ENCODE measurements at regions not wholly inside any gene's neighbourhood (a gene's known extent, or its start where the extent isn't known, plus 50 kb on each side); places are given as distances from the start of the nearest gene placed in this dataset.
"Not testable (repeated sequence)": the region's sequence is repeated elsewhere in the genome, so short reads cannot be mapped to it uniquely, and the experiment has no call there.

DNA sequence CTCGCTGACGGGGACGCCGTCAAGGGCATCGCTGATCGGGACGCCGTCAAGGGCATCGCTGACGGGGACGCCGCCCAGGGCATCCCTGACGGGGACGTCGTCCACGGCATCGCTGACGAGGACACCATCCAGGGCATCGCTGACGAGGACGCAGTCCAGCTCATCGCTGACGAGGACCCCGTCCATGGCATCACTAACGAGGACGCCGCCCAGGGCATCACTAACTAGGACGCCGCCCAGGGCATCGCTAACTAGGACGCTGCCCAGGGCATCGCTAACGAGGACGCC is 945.2 kb downstream of the TUBA3C start:
- H3K4me3 ChIP-seq (ENCODE audit: low read length): no peak overlapping the region
- H3K27me3 ChIP-seq (ENCODE audit: insufficient read depth, low read length): no peaks in the 10 kb centered on the region
- H3K9ac ChIP-seq (ENCODE audit: low read depth, low read length): no peak overlapping the region
- no peak overlapping the region for H3K27ac ChIP-seq (ENCODE audit: low read depth, low read length)
- 95% methylated on average over 34 of the region's 34 CpGs for WGBS
- H3K9me3 ChIP-seq (ENCODE audit: insufficient read depth, low read depth, low read length): peaks cover 79% of the 10 kb centered on the region
- no peaks in the 10 kb centered on the region for H3K4me1 ChIP-seq (ENCODE audit: insufficient read depth, low read length)
- H3K36me3 ChIP-seq (ENCODE audit: insufficient read depth, low read length): no peaks in the 10 kb centered on the region

DNA sequence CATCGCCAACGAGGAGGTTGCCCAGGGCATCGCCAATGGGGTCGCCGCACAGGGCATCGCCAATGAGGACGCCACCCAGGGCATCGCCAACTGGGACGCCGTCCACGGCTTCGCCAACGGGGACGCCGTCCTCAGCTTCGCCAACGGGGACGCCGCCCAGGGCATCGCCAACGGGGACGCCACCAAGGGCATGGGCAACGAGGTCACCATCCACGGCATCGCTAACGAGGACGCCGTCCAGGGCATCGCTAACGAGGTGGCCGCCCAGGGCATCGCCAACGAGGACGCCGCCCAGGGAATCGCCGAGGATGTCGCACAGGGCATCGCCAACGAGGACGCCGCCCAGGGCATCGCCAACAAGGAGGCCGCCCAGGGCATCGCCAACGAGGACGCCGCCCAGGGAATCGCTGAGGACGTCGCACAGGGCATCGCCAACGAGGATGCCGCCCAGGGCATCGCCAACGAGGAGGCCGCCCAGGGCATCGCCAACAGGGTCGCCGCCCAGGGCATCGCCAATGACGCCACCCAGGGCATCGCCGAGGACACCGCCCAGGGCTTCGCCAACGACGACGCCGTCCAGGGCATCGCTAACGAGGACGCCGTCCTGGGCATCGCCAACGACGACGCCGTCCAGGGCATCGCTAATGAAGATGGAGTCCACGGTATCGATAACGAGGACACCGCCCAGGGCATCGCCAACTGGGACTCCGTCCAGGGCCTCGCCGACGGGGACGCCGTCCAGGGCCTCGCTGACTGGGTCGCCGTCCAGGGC is 945.7 kb downstream of the TUBA3C start:
- WGBS: 95% methylated on average over 94 of the region's 94 CpGs
- H3K9ac ChIP-seq (ENCODE audit: low read depth, low read length): no peak overlapping the region
- no peaks in the 10 kb centered on the region for H3K27me3 ChIP-seq (ENCODE audit: insufficient read depth, low read length)
- H3K27ac ChIP-seq (ENCODE audit: low read depth, low read length): no peak overlapping the region
- H3K36me3 ChIP-seq (ENCODE audit: insufficient read depth, low read length): no peaks in the 10 kb centered on the region
- H3K4me1 ChIP-seq (ENCODE audit: insufficient read depth, low read length): no peaks in the 10 kb centered on the region
- H3K9me3 ChIP-seq (ENCODE audit: insufficient read depth, low read depth, low read length): peaks cover 77% of the 10 kb centered on the region
- H3K4me3 ChIP-seq (ENCODE audit: low read length): no peak overlapping the region

DNA sequence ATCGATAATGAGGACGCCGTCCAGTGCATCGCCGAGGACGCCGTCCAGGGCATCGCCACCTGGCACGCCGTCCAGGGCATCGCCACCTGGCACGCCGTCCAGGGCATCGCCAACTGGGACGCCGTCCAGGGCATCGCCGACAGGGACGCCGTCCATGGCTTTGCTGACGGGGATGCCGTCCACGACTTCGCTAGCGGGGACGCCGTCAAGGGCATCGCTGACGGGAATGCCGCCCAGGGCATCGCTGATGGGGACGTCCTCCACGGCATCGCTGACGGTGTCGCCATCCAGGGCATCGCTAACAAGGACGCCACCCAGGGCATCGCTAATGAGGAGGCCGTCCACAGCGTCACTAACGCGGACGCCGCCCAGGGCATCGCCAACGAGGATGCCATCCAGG is 946.5 kb downstream of the TUBA3C start:
- Histone ChIP-seq H3K4me1 (ENCODE audit: insufficient read depth, low read length) (no peaks in the 10 kb centered on the region), H3K36me3 (ENCODE audit: insufficient read depth, low read length) (no peaks in the 10 kb centered on the region), H3K27ac (ENCODE audit: low read depth, low read length) (no peak overlapping the region), H3K9ac (ENCODE audit: low read depth, low read length) (no peak overlapping the region), H3K27me3 (ENCODE audit: insufficient read depth, low read length) (no peaks in the 10 kb centered on the region), H3K9me3 (ENCODE audit: insufficient read depth, low read depth, low read length) (peaks cover 76% of the 10 kb centered on the region), H3K4me3 (ENCODE audit: low read length) (no peak overlapping the region)
- 97% methylated on average over 47 of the region's 47 CpGs for WGBS

DNA sequence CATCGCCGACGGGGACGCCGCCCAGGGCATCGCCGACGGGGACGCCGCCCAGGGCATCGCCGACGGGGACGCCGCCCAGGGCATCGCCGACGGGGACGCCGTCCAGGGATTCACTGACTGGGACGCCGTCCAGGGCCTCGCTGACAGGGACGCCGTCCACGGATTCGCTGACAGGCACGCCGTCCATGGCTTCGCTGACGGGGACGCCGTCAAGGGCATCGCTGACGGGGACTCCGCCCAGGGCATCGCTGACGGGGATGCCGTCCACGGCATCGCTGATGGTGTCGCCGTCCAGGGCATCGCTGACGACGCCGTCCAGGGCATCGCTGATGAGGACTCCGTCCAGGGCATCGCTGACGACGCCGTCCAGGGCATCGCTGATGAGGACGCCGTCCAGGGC is 947.2 kb downstream of the TUBA3C start:
- H3K9me3 ChIP-seq (ENCODE audit: insufficient read depth, low read depth, low read length): peaks cover 72% of the 10 kb centered on the region
- H3K4me1 ChIP-seq (ENCODE audit: insufficient read depth, low read length); H3K4me3 ChIP-seq (ENCODE audit: low read length); H3K36me3 ChIP-seq (ENCODE audit: insufficient read depth, low read length); H3K27ac ChIP-seq (ENCODE audit: low read depth, low read length); H3K9ac ChIP-seq (ENCODE audit: low read depth, low read length); H3K27me3 ChIP-seq (ENCODE audit: insufficient read depth, low read length): not testable (repeated sequence)
- 95% methylated on average over 56 of the region's 56 CpGs for WGBS

DNA sequence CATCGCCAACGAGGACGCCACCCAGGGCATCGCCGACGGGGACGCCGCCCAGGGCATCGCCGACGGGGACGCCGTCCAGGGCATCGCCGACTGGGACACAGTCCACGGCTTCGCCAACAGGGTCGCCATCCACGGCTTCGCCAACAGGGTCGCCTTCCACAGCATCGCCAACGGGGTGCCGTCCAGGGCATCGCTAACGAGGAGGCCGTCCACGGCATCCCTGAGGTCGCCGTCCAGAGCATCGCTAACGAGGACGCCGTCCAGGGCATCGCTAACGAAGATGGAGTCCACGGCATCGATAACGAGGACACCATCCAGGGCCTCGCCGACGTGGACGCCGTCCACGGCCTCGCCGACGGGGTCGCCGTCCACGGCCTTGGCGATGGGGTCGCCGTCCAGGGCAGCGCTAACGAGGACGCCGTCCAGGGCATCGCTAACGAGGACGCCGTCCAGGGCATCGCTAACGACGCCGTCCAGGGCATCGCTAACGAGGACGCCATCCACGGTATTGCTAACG is 947.8 kb downstream of the TUBA3C start:
- Histone ChIP-seq H3K4me3 (ENCODE audit: low read length) (no peak overlapping the region), H3K4me1 (ENCODE audit: insufficient read depth, low read length) (no peaks in the 10 kb centered on the region), H3K9me3 (ENCODE audit: insufficient read depth, low read depth, low read length) (peaks cover 68% of the 10 kb centered on the region), H3K36me3 (ENCODE audit: insufficient read depth, low read length) (no peaks in the 10 kb centered on the region), H3K27me3 (ENCODE audit: insufficient read depth, low read length) (no peaks in the 10 kb centered on the region), H3K27ac (ENCODE audit: low read depth, low read length) (no peak overlapping the region), H3K9ac (ENCODE audit: low read depth, low read length) (no peak overlapping the region)
- WGBS: 95% methylated on average over 71 of the region's 71 CpGs

DNA sequence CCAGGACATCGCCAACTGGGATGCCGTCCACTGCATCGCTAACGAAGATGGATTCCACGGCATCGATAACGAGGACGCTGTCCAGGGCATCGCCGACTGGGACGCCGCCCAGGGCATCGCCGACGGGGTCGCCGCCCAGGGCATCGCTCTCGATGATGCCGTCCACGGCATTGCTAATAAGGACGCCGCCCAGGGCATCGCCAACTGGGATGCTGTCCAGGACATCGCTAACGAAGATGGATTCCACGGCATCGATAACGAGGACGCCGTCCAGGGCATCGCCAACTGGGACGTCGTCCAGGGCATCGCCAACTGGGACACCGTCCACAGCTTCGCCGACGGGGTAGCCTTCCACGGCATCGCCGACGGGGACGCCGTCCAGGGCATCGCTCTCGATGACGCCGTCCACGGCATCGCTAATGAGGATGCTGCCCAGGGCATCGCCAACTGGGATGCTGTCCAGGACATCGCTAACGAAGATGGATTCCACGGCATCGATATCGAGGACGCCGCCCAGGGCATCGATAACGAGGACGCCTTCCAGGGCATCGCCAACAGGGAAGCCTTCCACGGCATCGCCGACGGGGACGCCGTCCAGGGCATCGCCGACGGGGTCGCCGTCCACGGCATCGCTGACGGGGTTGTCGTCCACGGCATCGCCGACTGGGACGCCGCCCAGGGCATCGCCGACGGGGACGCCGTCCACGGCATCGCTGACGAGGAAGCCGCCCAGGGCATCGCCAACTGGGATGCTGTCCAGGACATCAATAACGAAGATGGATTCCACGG is 948.4 kb downstream of the TUBA3C start:
- H3K4me1 ChIP-seq (ENCODE audit: insufficient read depth, low read length): no peaks in the 10 kb centered on the region
- WGBS: 96% methylated on average over 95 of the region's 95 CpGs
- H3K9me3 ChIP-seq (ENCODE audit: insufficient read depth, low read depth, low read length): peaks cover 61% of the 10 kb centered on the region
- no peaks in the 10 kb centered on the region for H3K36me3 ChIP-seq (ENCODE audit: insufficient read depth, low read length)
- H3K27ac ChIP-seq (ENCODE audit: low read depth, low read length): no peak overlapping the region
- H3K4me3 ChIP-seq (ENCODE audit: low read length): no peak overlapping the region
- H3K9ac ChIP-seq (ENCODE audit: low read depth, low read length): no peak overlapping the region
- H3K27me3 ChIP-seq (ENCODE audit: insufficient read depth, low read length): no peaks in the 10 kb centered on the region

DNA sequence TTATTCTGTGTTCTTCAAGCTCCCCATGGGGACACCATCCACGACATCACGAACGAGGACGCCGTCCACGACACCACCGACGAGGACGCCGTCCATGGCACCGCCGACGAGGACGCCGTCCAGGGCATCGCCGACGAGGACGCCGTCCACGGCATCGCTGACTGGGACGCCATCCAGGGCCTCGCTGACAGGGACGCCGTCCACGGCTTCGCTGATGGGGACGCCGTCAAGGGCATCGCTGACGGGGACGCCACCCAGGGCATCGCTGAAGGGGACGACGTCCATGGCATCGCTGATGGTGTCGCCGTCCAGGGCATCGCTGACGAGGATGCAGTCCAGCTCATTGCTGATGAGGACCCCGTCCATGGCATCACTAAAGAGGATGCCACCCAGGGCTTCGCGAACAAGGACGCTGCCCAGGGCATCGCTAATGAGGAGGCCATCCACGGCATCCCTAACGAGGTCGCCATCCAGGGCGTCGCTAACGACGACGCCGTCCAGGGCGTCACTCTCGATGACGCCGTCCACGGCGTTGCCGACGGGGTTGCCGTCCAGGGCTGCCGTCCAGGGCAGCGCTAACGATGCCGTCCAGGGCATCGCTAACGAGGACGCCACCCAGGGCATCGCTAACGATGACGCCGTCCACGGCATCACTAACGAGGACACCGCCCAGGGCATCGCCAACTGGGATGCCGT is 949.2 kb downstream of the TUBA3C start:
- 96% methylated on average over 80 of the region's 80 CpGs for WGBS
- Histone ChIP-seq H3K36me3 (ENCODE audit: insufficient read depth, low read length) (no peaks in the 10 kb centered on the region), H3K9ac (ENCODE audit: low read depth, low read length) (no peak overlapping the region), H3K27me3 (ENCODE audit: insufficient read depth, low read length) (no peaks in the 10 kb centered on the region), H3K4me3 (ENCODE audit: low read length) (no peak overlapping the region), H3K9me3 (ENCODE audit: insufficient read depth, low read depth, low read length) (peaks cover 60% of the 10 kb centered on the region), H3K4me1 (ENCODE audit: insufficient read depth, low read length) (no peaks in the 10 kb centered on the region), H3K27ac (ENCODE audit: low read depth, low read length) (no peak overlapping the region)

DNA sequence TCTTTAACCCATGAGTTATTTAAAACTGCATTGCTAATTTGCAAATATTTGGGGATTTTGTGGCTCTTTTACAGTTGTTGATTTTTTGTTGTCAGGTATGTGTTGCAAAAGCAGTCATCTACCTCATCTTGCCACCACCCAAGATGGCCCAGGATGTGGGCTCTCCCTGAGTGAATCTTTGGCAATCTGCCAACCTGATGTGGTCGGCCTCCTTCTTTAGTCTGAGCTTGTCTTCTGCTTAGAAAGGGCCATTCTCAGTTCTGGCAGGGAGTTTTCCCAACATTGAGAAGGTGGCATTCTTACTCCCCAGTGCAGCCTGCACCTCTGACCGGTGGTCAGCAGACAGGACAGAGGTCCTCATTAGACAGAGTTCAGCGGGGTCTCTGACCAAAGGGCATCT is 957.2 kb downstream of the TUBA3C start:
- H3K4me1 ChIP-seq (ENCODE audit: insufficient read depth, low read length); H3K27me3 ChIP-seq (ENCODE audit: insufficient read depth, low read length); H3K4me3 ChIP-seq (ENCODE audit: low read length); H3K27ac ChIP-seq (ENCODE audit: low read depth, low read length); H3K36me3 ChIP-seq (ENCODE audit: insufficient read depth, low read length); H3K9ac ChIP-seq (ENCODE audit: low read depth, low read length): not testable (repeated sequence)
- 63% methylated on average over 3 of the region's 3 CpGs for WGBS
- peaks cover 32% of the 10 kb centered on the region for H3K9me3 ChIP-seq (ENCODE audit: insufficient read depth, low read depth, low read length)

DNA sequence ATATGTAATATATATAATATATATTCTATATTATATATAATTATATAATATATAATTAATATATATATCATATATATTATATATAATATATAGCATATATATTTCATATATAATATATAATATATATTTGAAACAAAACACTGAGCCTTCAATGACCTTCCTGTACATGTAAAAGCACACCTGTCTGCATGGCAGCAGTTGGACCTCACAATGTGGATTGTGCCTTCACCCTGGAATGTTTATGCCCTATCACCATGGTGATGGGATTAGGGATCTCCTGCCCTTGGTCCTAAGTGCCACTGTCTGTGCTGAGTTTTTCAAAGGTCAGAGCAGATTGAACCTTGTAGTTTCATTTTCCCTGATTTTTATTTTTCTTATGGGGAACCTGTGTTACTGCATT is 966.9 kb downstream of the TUBA3C start:
- H3K9me3 ChIP-seq (ENCODE audit: insufficient read depth, low read depth, low read length): peaks cover 50% of the 10 kb centered on the region
- not testable (repeated sequence) for H3K36me3 ChIP-seq (ENCODE audit: insufficient read depth, low read length); H3K4me3 ChIP-seq (ENCODE audit: low read length); H3K27me3 ChIP-seq (ENCODE audit: insufficient read depth, low read length); H3K27ac ChIP-seq (ENCODE audit: low read depth, low read length); H3K9ac ChIP-seq (ENCODE audit: low read depth, low read length); H3K4me1 ChIP-seq (ENCODE audit: insufficient read depth, low read length)

DNA sequence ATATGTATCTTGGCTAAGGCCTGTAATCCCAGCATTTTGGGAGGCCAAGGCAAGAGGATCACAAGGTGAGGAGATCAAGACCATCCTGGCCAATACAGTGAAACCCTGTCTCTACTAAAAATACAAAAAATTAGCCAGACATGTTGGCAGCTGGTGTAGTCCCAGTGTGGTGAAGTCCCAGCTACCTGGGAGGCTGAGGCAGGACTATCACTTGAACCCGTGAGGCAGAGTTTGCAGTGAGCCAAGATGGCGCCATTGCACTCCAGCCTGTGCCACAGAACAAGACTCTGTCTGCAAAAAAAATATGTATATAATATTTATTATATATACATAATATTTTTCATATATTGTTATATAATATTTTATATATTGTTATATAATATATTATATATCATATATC is 968.1 kb downstream of the TUBA3C start:
- not testable (repeated sequence) for H3K27me3 ChIP-seq (ENCODE audit: insufficient read depth, low read length); H3K9ac ChIP-seq (ENCODE audit: low read depth, low read length); H3K4me1 ChIP-seq (ENCODE audit: insufficient read depth, low read length); H3K27ac ChIP-seq (ENCODE audit: low read depth, low read length); H3K36me3 ChIP-seq (ENCODE audit: insufficient read depth, low read length)
- H3K9me3 ChIP-seq (ENCODE audit: insufficient read depth, low read depth, low read length): peaks cover 53% of the 10 kb centered on the region
- 71% methylated on average over 2 of the region's 2 CpGs for WGBS
- peak overlapping the region; percentile 28; the same call in 1 of the 2 replicates for H3K4me3 ChIP-seq (ENCODE audit: low read length)

DNA sequence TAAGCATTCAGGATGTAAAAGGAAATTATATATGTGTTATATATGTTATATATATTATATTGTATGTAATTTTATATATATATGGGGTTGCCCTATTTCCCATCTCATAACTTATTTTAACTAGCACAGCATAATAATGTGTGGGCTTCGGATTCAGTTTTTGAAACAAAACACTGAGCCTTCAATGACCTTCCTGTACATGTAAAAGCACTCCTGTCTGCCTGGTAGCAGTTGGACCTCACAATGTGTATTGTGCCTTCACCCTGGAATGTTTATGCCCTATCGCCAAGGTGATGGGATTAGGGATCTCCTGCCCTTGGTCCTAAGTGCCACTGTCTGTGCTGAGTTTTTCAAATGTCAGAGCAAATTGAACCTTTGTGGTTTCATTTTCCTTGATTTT is 968.8 kb downstream of the TUBA3C start:
- no peak overlapping the region for H3K9ac ChIP-seq (ENCODE audit: low read depth, low read length)
- no peak overlapping the region for H3K27ac ChIP-seq (ENCODE audit: low read depth, low read length)
- H3K27me3 ChIP-seq (ENCODE audit: insufficient read depth, low read length): no peaks in the 10 kb centered on the region
- H3K9me3 ChIP-seq (ENCODE audit: insufficient read depth, low read depth, low read length): peaks cover 55% of the 10 kb centered on the region
- 55% methylated on average over 2 of the region's 2 CpGs for WGBS
- H3K4me3 ChIP-seq (ENCODE audit: low read length): peak overlapping the region; percentile 28
- no peaks in the 10 kb centered on the region for H3K4me1 ChIP-seq (ENCODE audit: insufficient read depth, low read length)
- H3K36me3 ChIP-seq (ENCODE audit: insufficient read depth, low read length): no peaks in the 10 kb centered on the region
